ENCODE measurements at regions not wholly inside any gene's neighbourhood (a gene's known extent, or its start where the extent isn't known, plus 50 kb on each side); places are given as distances from the start of the nearest gene placed in this dataset.

DNA sequence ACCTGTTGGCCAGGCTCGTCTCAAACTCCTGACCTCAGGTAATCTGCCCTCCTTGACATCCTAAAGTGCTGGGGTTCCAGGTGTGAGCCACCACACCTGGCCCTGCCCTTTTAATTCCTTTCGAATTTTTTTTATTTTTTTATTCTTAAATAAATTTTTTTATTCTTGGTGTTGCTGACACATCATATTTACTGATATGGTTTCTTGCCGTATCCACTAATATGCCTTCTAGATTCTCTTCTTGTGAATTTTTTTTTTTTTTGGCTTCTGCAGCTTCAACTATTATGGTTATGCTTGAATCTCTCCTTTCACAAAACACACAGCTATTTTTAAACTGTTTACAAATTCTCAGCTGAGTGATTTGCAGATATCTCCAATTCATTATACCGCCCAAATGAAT is 353.4 kb upstream of the ADGRL3 start:
- TF ChIP-seq, protein P1, sequence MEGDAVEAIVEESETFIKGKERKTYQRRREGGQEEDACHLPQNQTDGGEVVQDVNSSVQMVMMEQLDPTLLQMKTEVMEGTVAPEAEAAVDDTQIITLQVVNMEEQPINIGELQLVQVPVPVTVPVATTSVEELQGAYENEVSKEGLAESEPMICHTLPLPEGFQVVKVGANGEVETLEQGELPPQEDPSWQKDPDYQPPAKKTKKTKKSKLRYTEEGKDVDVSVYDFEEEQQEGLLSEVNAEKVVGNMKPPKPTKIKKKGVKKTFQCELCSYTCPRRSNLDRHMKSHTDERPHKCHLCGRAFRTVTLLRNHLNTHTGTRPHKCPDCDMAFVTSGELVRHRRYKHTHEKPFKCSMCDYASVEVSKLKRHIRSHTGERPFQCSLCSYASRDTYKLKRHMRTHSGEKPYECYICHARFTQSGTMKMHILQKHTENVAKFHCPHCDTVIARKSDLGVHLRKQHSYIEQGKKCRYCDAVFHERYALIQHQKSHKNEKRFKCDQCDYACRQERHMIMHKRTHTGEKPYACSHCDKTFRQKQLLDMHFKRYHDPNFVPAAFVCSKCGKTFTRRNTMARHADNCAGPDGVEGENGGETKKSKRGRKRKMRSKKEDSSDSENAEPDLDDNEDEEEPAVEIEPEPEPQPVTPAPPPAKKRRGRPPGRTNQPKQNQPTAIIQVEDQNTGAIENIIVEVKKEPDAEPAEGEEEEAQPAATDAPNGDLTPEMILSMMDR (IDR thresholded peaks at IDR 0.05; ENCODE audit: low read depth, low read length) = no peak
- no peak overlapping the region for H3K4me3 ChIP-seq (replicated peaks in 1 of 2; ENCODE audit: low read depth in 2 of 2, low read length in 2 of 2)
- no peak for DNase-seq (ENCODE audit: low read depth in 2 of 2)

DNA sequence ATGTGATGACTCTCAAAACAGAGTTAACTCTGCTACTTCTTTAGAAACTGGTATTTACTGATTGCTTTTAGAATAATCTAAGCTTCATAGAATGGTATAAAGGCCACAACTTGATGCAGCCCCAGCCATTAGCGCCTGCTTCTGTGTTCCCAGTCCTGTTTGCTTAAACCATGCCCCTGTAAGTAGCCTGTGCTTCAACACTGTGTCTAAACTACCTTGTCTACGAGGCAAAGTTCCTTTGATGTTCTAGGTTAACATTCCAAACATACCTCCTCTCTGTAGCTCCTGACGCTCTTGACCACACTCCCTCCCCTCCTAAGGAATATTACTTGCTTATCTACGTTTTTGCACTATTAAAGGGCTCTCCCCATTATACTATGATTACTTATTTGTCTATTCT is 352.5 kb upstream of the ADGRL3 start:
- no peak overlapping the region for H3K4me3 ChIP-seq (replicated peaks in 1 of 2; ENCODE audit: low read depth in 2 of 2, low read length in 2 of 2)
- no peak for DNase-seq (ENCODE audit: low read depth in 2 of 2)
- TF ChIP-seq, protein P1 (IDR thresholded peaks at IDR 0.05; ENCODE audit: low read depth, low read length) = no peak

DNA sequence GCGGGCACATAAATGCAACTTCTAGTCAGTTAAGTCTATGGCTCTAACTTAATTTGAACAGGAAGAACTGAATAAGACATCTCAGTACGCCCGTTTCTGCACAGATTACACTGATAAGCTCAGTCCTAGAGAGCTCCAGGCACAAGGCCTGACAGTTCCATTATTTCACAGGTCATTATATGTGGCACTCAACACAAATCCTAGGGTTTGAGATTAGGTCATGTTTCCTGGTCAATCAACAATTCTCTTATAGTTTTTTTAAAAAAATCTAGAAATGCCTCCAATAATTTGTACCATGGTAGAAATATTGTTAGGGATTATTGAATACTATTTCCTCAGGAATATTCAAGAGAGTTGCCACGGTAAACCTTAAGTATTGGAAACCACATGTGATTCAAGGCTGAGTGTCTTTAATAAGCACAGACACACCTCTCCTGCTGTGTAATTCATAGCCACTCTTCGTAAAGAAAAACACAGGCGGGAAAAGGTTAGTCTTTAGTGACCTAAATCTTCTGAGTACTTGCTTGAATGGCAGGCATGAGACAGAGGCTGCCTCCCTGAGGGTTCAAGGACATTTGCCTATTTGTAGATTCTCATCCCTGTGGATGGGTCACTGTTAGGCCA is 342.9 kb upstream of the ADGRL3 start:
- DNase-seq (ENCODE audit: low read depth in 2 of 2) = no peak
- TF ChIP-seq, protein P1 (IDR thresholded peaks at IDR 0.05; ENCODE audit: low read depth, low read length) = no peak
- no peak overlapping the region for H3K4me3 ChIP-seq (replicated peaks in 1 of 2; ENCODE audit: low read depth in 2 of 2, low read length in 2 of 2)

DNA sequence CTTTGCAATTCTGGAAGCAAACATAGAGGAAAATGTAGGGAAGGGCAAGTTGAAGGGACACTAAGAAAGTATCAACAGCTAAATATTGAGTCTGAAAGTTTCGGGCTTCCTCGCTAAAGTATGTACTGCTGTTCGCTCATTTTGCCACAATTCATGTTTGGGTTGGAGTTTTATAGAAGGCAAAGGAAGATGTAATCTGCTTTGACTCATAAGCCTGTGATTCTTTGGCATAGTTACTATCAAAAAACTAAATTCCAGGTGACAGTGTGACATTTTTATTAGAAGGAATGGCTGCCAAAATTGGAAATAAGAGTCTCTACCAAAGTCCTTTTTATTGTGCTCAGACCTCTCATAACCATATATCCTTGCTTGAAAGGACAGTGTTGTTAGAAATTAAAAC is 336.7 kb upstream of the ADGRL3 start:
- no peak for DNase-seq (ENCODE audit: low read depth in 2 of 2)

DNA sequence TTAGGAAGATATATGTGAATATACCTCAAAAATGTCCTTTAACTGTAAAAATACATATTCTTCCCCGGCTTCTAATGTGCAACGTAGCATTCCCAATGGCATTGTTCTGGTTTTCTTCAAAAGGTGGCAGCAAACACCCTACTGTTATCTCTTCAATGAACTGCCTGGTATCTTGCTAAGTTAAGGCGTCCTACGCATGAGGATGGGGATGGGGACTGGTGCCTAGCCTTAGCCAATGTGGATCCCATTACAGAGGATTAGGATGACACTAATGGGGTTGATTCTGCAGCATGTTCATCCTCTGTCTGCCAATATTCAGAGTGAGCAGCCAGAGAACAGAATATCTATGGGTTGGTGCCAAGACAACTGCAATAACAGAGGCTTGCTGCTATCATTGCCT is 334.9 kb upstream of the ADGRL3 start:
- no peak overlapping the region for H3K4me3 ChIP-seq (replicated peaks in 1 of 2; ENCODE audit: low read depth in 2 of 2, low read length in 2 of 2)
- peak; percentile 11 to 36 for DNase-seq (ENCODE audit: low read depth in 2 of 2)
- TF ChIP-seq, protein P1 (IDR thresholded peaks at IDR 0.05; ENCODE audit: low read depth, low read length) = peak; percentile 27

More for the DNA sequence above, 336.7 kb upstream of the ADGRL3 start:
- TF ChIP-seq, protein P1 (IDR thresholded peaks at IDR 0.05; ENCODE audit: low read depth, low read length) = no peak
- H3K4me3 ChIP-seq (replicated peaks in 1 of 2; ENCODE audit: low read depth in 2 of 2, low read length in 2 of 2) = no peak overlapping the region

DNA sequence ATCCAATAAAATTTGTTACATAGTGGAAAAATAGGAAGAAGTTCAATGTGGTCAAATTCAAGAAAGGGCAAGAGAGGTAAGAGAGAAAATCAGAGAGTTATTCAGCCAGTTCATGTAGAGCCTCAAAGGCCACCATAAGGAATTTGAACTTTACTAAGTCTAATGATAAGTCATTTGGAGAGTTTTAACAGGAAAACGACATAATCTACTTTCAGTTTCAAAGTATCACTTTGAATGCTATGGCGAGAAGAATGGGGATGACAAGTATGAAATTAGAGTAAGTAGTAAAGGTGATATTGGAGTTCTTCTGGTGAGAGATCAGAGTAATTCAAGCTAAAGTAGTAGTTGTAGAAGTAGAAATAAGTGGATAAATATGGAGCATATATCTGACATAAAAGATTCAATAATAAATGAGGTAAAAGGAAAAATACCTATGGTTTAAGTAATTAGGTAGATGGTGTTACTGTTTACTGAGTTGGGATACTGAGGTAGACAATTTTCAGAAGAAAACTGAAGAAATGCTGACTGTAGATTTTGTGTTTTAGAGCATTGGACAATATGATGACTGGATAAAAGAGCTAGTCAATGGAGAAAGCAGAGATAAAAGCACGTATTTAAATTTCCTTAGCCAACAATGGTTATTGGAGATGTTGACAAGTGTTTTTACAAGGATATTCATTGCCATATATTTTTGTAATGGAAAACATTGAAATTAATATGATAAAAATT is 331.7 kb upstream of the ADGRL3 start:
- no peak overlapping the region for H3K4me3 ChIP-seq (replicated peaks in 1 of 2; ENCODE audit: low read depth in 2 of 2, low read length in 2 of 2)
- no peak for DNase-seq (ENCODE audit: low read depth in 2 of 2)
- TF ChIP-seq, protein P1 (IDR thresholded peaks at IDR 0.05; ENCODE audit: low read depth, low read length) = no peak
